ENCODE measurements at regions not wholly inside any gene's neighbourhood (a gene's known extent, or its start where the extent isn't known, plus 50 kb on each side); places are given as distances from the start of the nearest gene placed in this dataset.

GRCh38 chr9:90102292-90102901, 497.6 kb downstream of the GADD45G start:
- DNase-seq (ENCODE audit: extremely low read depth, low read depth, low spot score) = peak; percentile 68

- no peak for DNase-seq (ENCODE audit: extremely low read depth, low read depth, low spot score)
Measured at GRCh38 chr9:90103771-90104170, 499.0 kb downstream of the GADD45G start.

GRCh38 chr9:90105773-90106172, 501.0 kb downstream of the GADD45G start:
- DNase-seq (ENCODE audit: extremely low read depth, low read depth, low spot score) = no peak

- DNase-seq (ENCODE audit: extremely low read depth, low read depth, low spot score) = no peak
Measured at GRCh38 chr9:90107040-90107725, 502.4 kb downstream of the GADD45G start.

GRCh38 chr9:90107726-90108655, 503.2 kb downstream of the GADD45G start:
- DNase-seq (ENCODE audit: extremely low read depth, low read depth, low spot score) = no peak

- DNase-seq (ENCODE audit: extremely low read depth, low read depth, low spot score) = no peak
Measured at GRCh38 chr9:90112788-90113187, 508.0 kb downstream of the GADD45G start.

- no peak for DNase-seq (ENCODE audit: extremely low read depth, low read depth, low spot score)
Measured at GRCh38 chr9:90114641-90115425, 510.0 kb downstream of the GADD45G start.

GRCh38 chr9:90121762-90122161, 517.0 kb downstream of the GADD45G start:
- DNase-seq (ENCODE audit: extremely low read depth, low read depth, low spot score) = no peak

GRCh38 chr9:90124961-90125360, 517.7 kb downstream of the DIRAS2 start:
- DNase-seq (ENCODE audit: extremely low read depth, low read depth, low spot score) = no peak

- no peak for DNase-seq (ENCODE audit: extremely low read depth, low read depth, low spot score)
Measured at GRCh38 chr9:90127923-90128322, 514.7 kb downstream of the DIRAS2 start.

- DNase-seq (ENCODE audit: extremely low read depth, low read depth, low spot score) = no peak
Measured at GRCh38 chr9:90128587-90129190, 513.9 kb downstream of the DIRAS2 start.

GRCh38 chr9:90129446-90129845, 513.2 kb downstream of the DIRAS2 start:
- no peak for DNase-seq (ENCODE audit: extremely low read depth, low read depth, low spot score)

GRCh38 chr9:90131568-90131967, 511.1 kb downstream of the DIRAS2 start:
- DNase-seq (ENCODE audit: extremely low read depth, low read depth, low spot score) = no peak

GRCh38 chr9:90132866-90133265, 509.8 kb downstream of the DIRAS2 start:
- no peak for DNase-seq (ENCODE audit: extremely low read depth, low read depth, low spot score)

GRCh38 chr9:90137801-90138200, 504.8 kb downstream of the DIRAS2 start:
- DNase-seq (ENCODE audit: extremely low read depth, low read depth, low spot score) = no peak

GRCh38 chr9:90140131-90140818, 502.3 kb downstream of the DIRAS2 start:
- DNase-seq (ENCODE audit: extremely low read depth, low read depth, low spot score) = no peak

GRCh38 chr9:90141723-90142122, 500.9 kb downstream of the DIRAS2 start:
- no peak for DNase-seq (ENCODE audit: extremely low read depth, low read depth, low spot score)

- no peak for DNase-seq (ENCODE audit: extremely low read depth, low read depth, low spot score)
Measured at GRCh38 chr9:90142580-90142979, 500.0 kb downstream of the DIRAS2 start.

- DNase-seq (ENCODE audit: extremely low read depth, low read depth, low spot score) = no peak
Measured at GRCh38 chr9:90147426-90147825, 495.2 kb downstream of the DIRAS2 start.

GRCh38 chr9:90156318-90156717, 486.3 kb downstream of the DIRAS2 start:
- no peak for DNase-seq (ENCODE audit: extremely low read depth, low read depth, low spot score)

Measured in glomerular endothelial cell (primary cell).